Loucy (cell line): ENCODE measurements at regions not wholly inside any gene's neighbourhood (a gene's known extent, or its start where the extent isn't known, plus 50 kb on each side); places are given as distances from the start of the nearest gene placed in this dataset.

Experiments used
- EZH2phosphoT487 ChIP-seq: fragments of 200-600 bp; IDR thresholded peaks from 2 replicates; pipeline ENCODE4 v1.6.1; 2018; ENCODE audit warnings: antibody characterized with exemption, mild to moderate bottlenecking, moderate library complexity, borderline replicate concordance
- TF ChIP-seq, protein P1 (sequence below): fragments of 200-600 bp; sonication (generic); conservative IDR thresholded peaks from 2 replicates; pipeline ENCODE4 v1.5.1; 2014; ENCODE audit warnings: mild to moderate bottlenecking, antibody characterized with exemption, low read length

DNA sequence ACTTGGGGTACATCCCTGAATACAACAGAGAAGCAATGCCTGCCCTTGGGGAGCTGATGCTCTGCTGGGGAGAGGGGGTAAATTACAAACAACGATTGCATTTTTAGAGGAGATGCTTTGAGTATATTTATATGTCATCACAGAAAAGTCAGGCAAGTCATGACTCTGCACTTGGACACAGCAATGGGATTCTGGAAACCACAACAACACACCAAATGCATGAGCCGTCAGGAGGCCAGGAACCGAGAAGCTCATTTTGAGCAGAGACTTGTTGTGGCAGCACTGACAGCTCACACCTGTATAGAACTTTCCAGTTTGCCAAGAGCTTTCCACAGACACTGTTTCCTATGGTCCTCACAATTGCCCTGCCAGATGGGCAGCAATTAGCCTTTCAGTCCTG, 113.2 kb upstream of the RBPJ start:
- TF ChIP-seq, protein P1, sequence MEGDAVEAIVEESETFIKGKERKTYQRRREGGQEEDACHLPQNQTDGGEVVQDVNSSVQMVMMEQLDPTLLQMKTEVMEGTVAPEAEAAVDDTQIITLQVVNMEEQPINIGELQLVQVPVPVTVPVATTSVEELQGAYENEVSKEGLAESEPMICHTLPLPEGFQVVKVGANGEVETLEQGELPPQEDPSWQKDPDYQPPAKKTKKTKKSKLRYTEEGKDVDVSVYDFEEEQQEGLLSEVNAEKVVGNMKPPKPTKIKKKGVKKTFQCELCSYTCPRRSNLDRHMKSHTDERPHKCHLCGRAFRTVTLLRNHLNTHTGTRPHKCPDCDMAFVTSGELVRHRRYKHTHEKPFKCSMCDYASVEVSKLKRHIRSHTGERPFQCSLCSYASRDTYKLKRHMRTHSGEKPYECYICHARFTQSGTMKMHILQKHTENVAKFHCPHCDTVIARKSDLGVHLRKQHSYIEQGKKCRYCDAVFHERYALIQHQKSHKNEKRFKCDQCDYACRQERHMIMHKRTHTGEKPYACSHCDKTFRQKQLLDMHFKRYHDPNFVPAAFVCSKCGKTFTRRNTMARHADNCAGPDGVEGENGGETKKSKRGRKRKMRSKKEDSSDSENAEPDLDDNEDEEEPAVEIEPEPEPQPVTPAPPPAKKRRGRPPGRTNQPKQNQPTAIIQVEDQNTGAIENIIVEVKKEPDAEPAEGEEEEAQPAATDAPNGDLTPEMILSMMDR: no peak
- no peak for TF ChIP-seq EZH2phosphoT487
